ENCODE measurements at regions not wholly inside any gene's neighbourhood (a gene's known extent, or its start where the extent isn't known, plus 50 kb on each side); places are given as distances from the start of the nearest gene placed in this dataset.
"Not testable (repeated sequence)": the region's sequence is repeated elsewhere in the genome, so short reads cannot be mapped to it uniquely, and the experiment has no call there.

GRCh38 chr6:103113416-103113815, 1719.9 kb downstream of the GRIK2 start:
- DNase-seq, result no peak

- DNase-seq, result no peak
Observed at GRCh38 chr6:103107985-103108384, 1714.5 kb downstream of the GRIK2 start.

GRCh38 chr6:103105686-103106085, 1712.2 kb downstream of the GRIK2 start:
- DNase-seq, result no peak

- no peak for DNase-seq
Observed at GRCh38 chr6:103101267-103101666, 1707.8 kb downstream of the GRIK2 start.

- not testable (repeated sequence) for DNase-seq
Observed at GRCh38 chr6:103092414-103092813, 1698.9 kb downstream of the GRIK2 start.

- no peak for DNase-seq
Observed at GRCh38 chr6:103085801-103086200, 1692.3 kb downstream of the GRIK2 start.

- no peak for DNase-seq
Observed at GRCh38 chr6:103081876-103082630, 1688.5 kb downstream of the GRIK2 start.

GRCh38 chr6:103081126-103081525, 1687.6 kb downstream of the GRIK2 start:
- no peak for DNase-seq

- no peak for DNase-seq
Observed at GRCh38 chr6:103080497-103080896, 1687.0 kb downstream of the GRIK2 start.

GRCh38 chr6:103079867-103080266, 1686.4 kb downstream of the GRIK2 start:
- no peak for DNase-seq

GRCh38 chr6:103062136-103062535, 1668.6 kb downstream of the GRIK2 start:
- DNase-seq, result no peak

- DNase-seq, result no peak
Observed at GRCh38 chr6:103047567-103047966, 1654.1 kb downstream of the GRIK2 start.

- DNase-seq, result peak; percentile 58 to 71
Observed at GRCh38 chr6:103042336-103042735, 1648.8 kb downstream of the GRIK2 start.

- DNase-seq, result no peak
Observed at GRCh38 chr6:103036846-103037245, 1643.3 kb downstream of the GRIK2 start.

GRCh38 chr6:103027271-103027931, 1633.9 kb downstream of the GRIK2 start:
- no peak for DNase-seq

- no peak for DNase-seq
Observed at GRCh38 chr6:103018426-103018825, 1624.9 kb downstream of the GRIK2 start.

- no peak for DNase-seq
Observed at GRCh38 chr6:103017878-103018277, 1624.4 kb downstream of the GRIK2 start.

- DNase-seq, result no peak
Observed at GRCh38 chr6:103011605-103012004, 1618.1 kb downstream of the GRIK2 start.

- peak in 1 of 2 experiments; percentile 18 for DNase-seq
Observed at GRCh38 chr6:103002282-103002681, 1608.8 kb downstream of the GRIK2 start.

- DNase-seq, result no peak
Observed at GRCh38 chr6:103001724-103002123, 1608.2 kb downstream of the GRIK2 start.

- no peak for DNase-seq
Observed at GRCh38 chr6:103000688-103001087, 1607.2 kb downstream of the GRIK2 start.

GRCh38 chr6:102995491-102995890, 1602.0 kb downstream of the GRIK2 start:
- DNase-seq, result no peak

- DNase-seq, result no peak
Observed at GRCh38 chr6:102994866-102995265, 1601.4 kb downstream of the GRIK2 start.

- no peak for DNase-seq
Observed at GRCh38 chr6:102986086-102986485, 1592.6 kb downstream of the GRIK2 start.

GRCh38 chr6:102984357-102984756, 1590.8 kb downstream of the GRIK2 start:
- no peak for DNase-seq

Measured in SHP77 (cell line).